K562 (cell line): ENCODE measurements at regions not wholly inside any gene's neighbourhood (a gene's known extent, or its start where the extent isn't known, plus 50 kb on each side); places are given as distances from the start of the nearest gene placed in this dataset.

Experiments used
- ATAC-seq: fragments of 200-7000 bp; cut with Tn5 transposase; 3 replicates; pipeline ENCODE4 v1.9.1; 2020; ENCODE audit warnings: moderate library complexity
- BruUV-seq: library from RNA; stranded (reverse); fragments of 400-500 nt; replicated peaks from 2 replicates; lab custom pipeline; 2021; lab: Mats Ljungman, UMichigan
- CTCF ChIA-PET: fragments of 300-600 bp; formaldehyde crosslinking; extraction: SDS; loops from one replicate; lab custom pipeline; 2021; ENCODE audit warnings: low intra/inter-chr PET ratio; lab: Yijun Ruan, JAX
- POLR2A ChIA-PET: fragments of 300-600, 350-650 bp; sonication (Branson Sonifier 250); formaldehyde crosslinking; extraction: SDS; loops from one replicate; lab custom pipeline; 2021; ENCODE audit warnings: antibody characterized with exemption, inconsistent platforms; lab: Yijun Ruan, JAX
- DNase-seq, 4 experiments: peaks; one replicate each; pipeline versions ENCODE4 v3.0.0 to v3.0.0-alpha.2; 2011 to 2018; ENCODE audit warnings: low spot score in 3 of 4, mixed read lengths in 3 of 4; ENCODE audit errors: extremely low read depth in 1 of 4
- FAIRE-seq: peaks from 2 replicates; lab custom pipeline; 2011; peaks lifted over from hg19 to GRCh38; lab: Jason Lieb, UNC
- H2AFZ ChIP-seq: 2 replicates; pipeline ENCODE4 v1.6.0; 2011; ENCODE audit warnings: low read depth, low read length, control low read depth, inconsistent platforms
- H3K27ac ChIP-seq: fragments of 200-600 bp; 3 replicates; pipeline ENCODE4 v1.8.0; 2011; ENCODE audit warnings: low read depth, mild to moderate bottlenecking, control low read depth, inconsistent platforms, low read length, moderate library complexity, mixed read lengths; ENCODE audit errors: extremely low read depth
- H3K27me3 ChIP-seq, 2 experiments: fragments of 300-600 bp in 1 of 2; 2 replicates in 1 of 2; 3 replicates in 1 of 2; pipeline versions ENCODE4 v1.6.0 to v1.8.0; 2011; ENCODE audit warnings: inconsistent platforms in 2 of 2, low read length in 2 of 2, mild to moderate bottlenecking in 1 of 2, mixed read lengths in 1 of 2, moderate library complexity in 1 of 2; ENCODE audit not compliant: control insufficient read depth in 2 of 2, insufficient read depth in 2 of 2
- H3K36me3 ChIP-seq: fragments of 300-600 bp; 3 replicates; pipeline ENCODE4 v1.8.0; 2011; ENCODE audit warnings: mild to moderate bottlenecking, low read length, inconsistent platforms; ENCODE audit not compliant: control insufficient read depth, insufficient read depth
- H3K4me1 ChIP-seq, 2 experiments: fragments of 200-600 bp in 1 of 2; replicated peaks in 1 of 2; 2 replicates in 1 of 2; 3 replicates in 1 of 2; pipeline versions ENCODE4 v1.5.1 to v1.8.0; 2011; ENCODE audit warnings: inconsistent platforms in 2 of 2, low read length in 2 of 2, mild to moderate bottlenecking in 1 of 2, mixed read lengths in 1 of 2, moderate library complexity in 1 of 2; ENCODE audit not compliant: control insufficient read depth in 2 of 2, insufficient read depth in 2 of 2
- H3K4me2 ChIP-seq: 2 replicates; pipeline ENCODE4 v1.6.1; 2011; ENCODE audit warnings: low read length, control low read depth, inconsistent platforms, mixed read lengths; ENCODE audit not compliant: insufficient read depth
- H3K4me3 ChIP-seq: fragments of 200-600 bp; sonication (generic), shearing (Covaris generic); 2 replicates; pipeline ENCODE4 v1.5.1; 2016; ENCODE audit warnings: control low read depth, inconsistent platforms
- H3K79me2 ChIP-seq: fragments of 200-600 bp; 3 replicates; pipeline ENCODE4 v1.8.0; 2011; ENCODE audit warnings: low read length, inconsistent platforms; ENCODE audit not compliant: control insufficient read depth, insufficient read depth
- H3K9ac ChIP-seq, 2 experiments: 2 replicates each; pipeline versions ENCODE4 v1.6.0 to v1.6.1; 2011; ENCODE audit warnings: low read depth in 2 of 2, low read length in 2 of 2, control low read depth in 1 of 2, inconsistent platforms in 1 of 2, mild to moderate bottlenecking in 1 of 2, mixed read lengths in 1 of 2; ENCODE audit not compliant: insufficient read depth in 1 of 2
- H3K9me1 ChIP-seq: one replicate; pipeline ENCODE4 v1.6.0; 2011; ENCODE audit warnings: inconsistent platforms, mild to moderate bottlenecking, low read length, moderate library complexity; ENCODE audit not compliant: control insufficient read depth, insufficient read depth
- H3K9me3 ChIP-seq: replicated peaks from 2 replicates; pipeline ENCODE4 v1.5.1; 2011; ENCODE audit warnings: low read depth, low read length, inconsistent platforms; ENCODE audit not compliant: control insufficient read depth, insufficient read depth
- H4K20me1 ChIP-seq: replicated peaks from 2 replicates; pipeline ENCODE4 v1.6.1; 2011; ENCODE audit warnings: low read length, inconsistent platforms, mixed read lengths; ENCODE audit not compliant: control insufficient read depth, insufficient read depth
- CBX3 ChIP-seq, 2 experiments: IDR thresholded peaks; 1 replicate in 1 of 2; 2 replicates in 1 of 2; pipeline ENCODE4 v1.6.1; 2012; ENCODE audit warnings: inconsistent platforms in 2 of 2, low read length in 2 of 2, borderline replicate concordance in 1 of 2, control low read depth in 1 of 2
- ELF2 ChIP-seq: fragments of 250-450 bp; sonication (Bioruptor Pico); IDR thresholded peaks from 2 replicates; pipeline ENCODE4 v1.5.0; 2021; ENCODE audit warnings: mild to moderate bottlenecking
- GATAD2B ChIP-seq: fragments of 450-650 bp; IDR thresholded peaks from 2 replicates; pipeline ENCODE4 v1.6.1; 2017; ENCODE audit warnings: mild to moderate bottlenecking, borderline replicate concordance
- HNRNPK ChIP-seq: fragments of 200-400 bp; formaldehyde crosslinking; IDR thresholded peaks from one replicate; pipeline ENCODE4 v1.6.1; 2018; ENCODE audit warnings: mild to moderate bottlenecking, low read depth, low read length; ENCODE audit not compliant: poor library complexity, severe bottlenecking
- LARP7 ChIP-seq: fragments of 450-650 bp; IDR thresholded peaks from 2 replicates; pipeline ENCODE4 v1.6.1; 2016
- MTA2 ChIP-seq: fragments of 450-650 bp; IDR thresholded peaks from 2 replicates; pipeline ENCODE4 v1.6.1; 2016; ENCODE audit warnings: low read depth
- PML ChIP-seq: IDR thresholded peaks from 2 replicates; pipeline ENCODE4 v1.6.1; 2012; ENCODE audit warnings: low read length, inconsistent platforms
- SMAD3 ChIP-seq: fragments of 450-650 bp; formaldehyde crosslinking; conservative IDR thresholded peaks from 2 replicates; pipeline ENCODE4 v1.4.0; 2020; ENCODE audit warnings: mild to moderate bottlenecking
- SMARCE1 ChIP-seq: fragments of 450-650 bp; IDR thresholded peaks from 2 replicates; pipeline ENCODE4 v1.7.1; 2016; ENCODE audit warnings: mild to moderate bottlenecking
- ZBTB5 ChIP-seq: fragments of 450-650 bp; IDR thresholded peaks from 2 replicates; pipeline ENCODE4 v1.6.1; 2017; ENCODE audit warnings: antibody characterized with exemption
- ZNF445 ChIP-seq: fragments of 250-450 bp; sonication (Bioruptor Pico); IDR thresholded peaks from 2 replicates; pipeline ENCODE4 v1.4.0; 2020; ENCODE audit warnings: low read depth, mild to moderate bottlenecking, moderate library complexity
- ZNF780A ChIP-seq: fragments of 250-450 bp; sonication (Bioruptor Pico); IDR thresholded peaks from 2 replicates; pipeline ENCODE4 v1.5.0; 2021; ENCODE audit warnings: mild to moderate bottlenecking
- WGBS: fragments of 100-300 bp; shearing (Covaris generic); methylation state at CpG from one replicate; pipeline ENCODE4 v1.1.6; 2016; ENCODE audit warnings: low coverage, mixed read lengths; ENCODE audit not compliant: insufficient coverage; ENCODE audit errors: missing lambda C conversion rate; 5-methylcytosine and 5-hydroxymethylcytosine counted together
- in situ Hi-C: fragments of 300-500 bp; cut with MboI; formaldehyde crosslinking; loops from 4 replicates; pipeline ENCODE4 v1.15.0; 2018; ENCODE audit warnings: inconsistent platforms, mixed read lengths
- intact Hi-C: fragments of 100-400 bp; cut with micrococcal nuclease; formaldehyde crosslinking; loops from 2 replicates; pipeline ENCODE4 v1.14.2; 2022

- intact Hi-C loops (no loop called here), in situ Hi-C loops (no loop called here)
- H3K9ac ChIP-seq, result no peak overlapping the region
- no peak overlapping the region for H3K4me2 ChIP-seq
- no peaks in the 10 kb centered on the region for H3K27me3 ChIP-seq
- DNase-seq (no peak), ATAC-seq (no peak), FAIRE-seq (no peak)
- WGBS, result 2% methylated on average over 2 of the region's 2 CpGs
- ChIA-PET CTCF (no interaction called here), POLR2A (no interaction called here)
- H3K4me3 ChIP-seq, result no peak overlapping the region
- no peaks in the 10 kb centered on the region for H3K9me1 ChIP-seq
- H3K27ac ChIP-seq, result no peak overlapping the region
- H3K79me2 ChIP-seq, result no peaks in the 10 kb centered on the region
- peaks cover 11% of the 10 kb centered on the region; the same call in 1 of the 2 replicates for H3K9me3 ChIP-seq
- H3K4me1 ChIP-seq, result no peaks in the 10 kb centered on the region
- no peaks in the 10 kb centered on the region for H4K20me1 ChIP-seq
- BruUV-seq, result no TSS peak
- TF ChIP-seq MTA2 (no peak), CBX3 (IDR thresholded peaks at IDR 0.05; ENCODE audit: borderline replicate concordance in 1 of 2, low read length in 2 of 2) (no peak), HNRNPK (no peak), SMARCE1 (no peak), GATAD2B (no peak), PML (no peak), LARP7 (no peak), ZNF445 (CRISPR knock-in tag) (no peak), SMAD3 (CRISPR knock-in tag) (no peak), ELF2 (CRISPR knock-in tag) (no peak), ZBTB5 (no peak), ZNF780A (no peak)
- H3K36me3 ChIP-seq, result no peaks in the 10 kb centered on the region
- H2AFZ ChIP-seq, result no peak overlapping the region
Measured at GRCh38 chr2:89819809-89820208, 1128.3 kb downstream of the RPIA start.
